GM10266 (cell line): ENCODE measurements at regions not wholly inside any gene's neighbourhood (a gene's known extent, or its start where the extent isn't known, plus 50 kb on each side); places are given as distances from the start of the nearest gene placed in this dataset.

Source experiments
- DNase-seq: peaks from one replicate; pipeline ENCODE4 v3.0.0; 2012; ENCODE audit errors: extremely low spot score
- TF ChIP-seq, protein P1 (sequence below): IDR thresholded peaks from 2 replicates; pipeline ENCODE4 v1.5.1; 2012; ENCODE audit warnings: mild to moderate bottlenecking, low read depth; ENCODE audit not compliant: control insufficient read depth, insufficient read depth; ENCODE audit errors: missing control alignments

GRCh38 chr2:129233166-129233565, 746.3 kb upstream of the RAB6C start:
- DNase-seq: no peak
- TF ChIP-seq, protein P1, sequence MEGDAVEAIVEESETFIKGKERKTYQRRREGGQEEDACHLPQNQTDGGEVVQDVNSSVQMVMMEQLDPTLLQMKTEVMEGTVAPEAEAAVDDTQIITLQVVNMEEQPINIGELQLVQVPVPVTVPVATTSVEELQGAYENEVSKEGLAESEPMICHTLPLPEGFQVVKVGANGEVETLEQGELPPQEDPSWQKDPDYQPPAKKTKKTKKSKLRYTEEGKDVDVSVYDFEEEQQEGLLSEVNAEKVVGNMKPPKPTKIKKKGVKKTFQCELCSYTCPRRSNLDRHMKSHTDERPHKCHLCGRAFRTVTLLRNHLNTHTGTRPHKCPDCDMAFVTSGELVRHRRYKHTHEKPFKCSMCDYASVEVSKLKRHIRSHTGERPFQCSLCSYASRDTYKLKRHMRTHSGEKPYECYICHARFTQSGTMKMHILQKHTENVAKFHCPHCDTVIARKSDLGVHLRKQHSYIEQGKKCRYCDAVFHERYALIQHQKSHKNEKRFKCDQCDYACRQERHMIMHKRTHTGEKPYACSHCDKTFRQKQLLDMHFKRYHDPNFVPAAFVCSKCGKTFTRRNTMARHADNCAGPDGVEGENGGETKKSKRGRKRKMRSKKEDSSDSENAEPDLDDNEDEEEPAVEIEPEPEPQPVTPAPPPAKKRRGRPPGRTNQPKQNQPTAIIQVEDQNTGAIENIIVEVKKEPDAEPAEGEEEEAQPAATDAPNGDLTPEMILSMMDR: no peak

GRCh38 chr2:129233751-129234406, 745.6 kb upstream of the RAB6C start:
- TF ChIP-seq, protein P1: no peak
- DNase-seq: no peak

DNA sequence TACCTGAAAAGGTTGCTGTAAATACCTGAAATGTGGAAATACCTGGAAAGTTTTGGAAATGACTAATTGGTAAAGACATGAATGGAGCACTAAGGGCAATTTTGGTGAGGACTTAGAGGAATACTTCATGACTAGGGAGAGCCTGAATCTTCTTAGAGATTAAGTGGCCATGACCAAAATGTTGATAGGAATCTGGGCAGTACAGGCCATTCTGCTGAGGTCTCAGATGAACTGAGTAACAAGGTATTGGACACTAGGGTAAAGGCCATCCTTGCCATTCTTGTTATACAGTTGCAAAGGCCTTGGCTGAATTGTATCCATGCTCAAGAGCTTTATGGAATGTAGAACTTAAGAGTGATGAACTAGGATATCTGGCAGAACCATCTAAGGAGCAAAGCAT, 742.9 kb upstream of the RAB6C start:
- TF ChIP-seq, protein P1: no peak
- no peak for DNase-seq

DNA sequence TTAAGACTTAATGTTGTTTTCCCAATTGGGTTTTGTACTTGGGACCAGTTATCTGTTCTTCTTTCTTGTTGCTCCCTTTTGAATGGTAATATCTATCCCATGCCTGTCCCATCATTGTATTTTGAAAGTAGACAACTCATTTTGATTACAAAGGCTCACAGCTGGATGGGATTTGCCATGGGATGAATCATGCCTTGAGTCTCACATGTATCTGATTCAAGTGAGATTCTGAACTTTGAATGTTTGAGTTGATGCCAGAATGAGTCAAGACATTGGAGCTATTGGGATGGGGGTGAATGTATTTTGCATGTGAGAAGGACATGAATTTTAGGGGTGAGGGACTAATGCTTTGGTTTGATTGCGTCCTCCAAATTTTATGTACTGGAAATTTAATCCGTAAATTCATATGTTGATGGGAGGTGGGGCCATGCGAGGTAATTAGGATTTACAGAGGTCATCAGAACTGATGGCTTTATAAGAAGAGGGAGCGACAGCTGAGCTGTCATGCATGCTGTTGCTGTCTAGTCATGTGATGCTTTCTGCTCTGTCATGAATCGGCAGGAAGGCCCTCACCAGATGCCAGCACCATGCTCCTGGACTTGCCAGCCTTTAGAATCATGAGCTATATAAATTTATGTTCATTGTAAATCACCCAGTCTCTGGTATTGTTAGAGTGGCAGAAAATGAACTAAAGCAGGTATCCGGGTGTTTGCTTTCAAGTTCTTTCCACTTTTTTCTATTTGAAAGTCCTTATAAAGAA, 741.3 kb upstream of the RAB6C start:
- TF ChIP-seq, protein P1: no peak
- no peak for DNase-seq

DNA sequence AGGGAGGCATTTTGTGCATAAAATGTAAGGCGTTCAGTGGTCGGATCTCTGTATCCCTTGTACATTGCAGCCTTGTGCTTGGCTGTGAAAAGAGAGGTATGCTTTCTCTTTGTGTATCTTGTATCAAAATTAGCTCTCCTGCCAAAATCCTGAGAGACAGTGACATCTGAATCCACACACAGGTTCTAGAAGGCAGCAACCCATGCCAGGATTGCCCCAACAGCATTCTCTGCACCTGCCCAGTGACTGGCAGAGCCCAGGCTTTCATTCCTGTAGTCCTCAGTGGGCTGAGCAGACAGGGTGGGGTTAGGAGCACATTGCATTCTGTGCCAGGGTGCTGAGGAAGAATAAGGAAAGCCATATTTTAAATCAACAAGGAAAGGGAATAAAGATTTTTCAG, 740.3 kb upstream of the RAB6C start:
- no peak for DNase-seq
- TF ChIP-seq, protein P1: no peak

GRCh38 chr2:129240061-129240460, 739.4 kb upstream of the RAB6C start:
- DNase-seq: no peak
- TF ChIP-seq, protein P1: no peak

DNA sequence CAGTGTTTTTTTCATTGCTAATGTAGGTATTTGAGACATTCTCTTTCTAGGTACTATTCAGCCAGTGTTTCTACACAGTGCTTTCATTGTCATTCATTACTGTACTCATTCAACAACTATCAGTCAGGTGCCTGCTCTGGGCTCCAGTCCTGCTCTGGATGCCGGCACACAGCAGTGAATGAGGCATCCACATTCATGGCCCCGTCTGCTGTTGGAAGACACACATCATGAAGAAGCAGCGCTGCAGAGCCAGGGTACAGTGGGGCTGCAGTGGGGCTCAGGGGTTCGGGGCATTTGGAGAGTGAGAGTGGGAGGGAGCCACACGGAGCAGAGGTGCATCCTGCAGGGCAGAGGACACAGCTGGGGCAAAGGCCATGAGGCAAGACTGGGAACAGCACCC, 737.2 kb upstream of the RAB6C start:
- no peak for DNase-seq

More for the DNA sequence above, 737.2 kb upstream of the RAB6C start:
- TF ChIP-seq, protein P1: no peak
